HUDEP-2 (cell line): ENCODE measurements at regions not wholly inside any gene's neighbourhood (a gene's known extent, or its start where the extent isn't known, plus 50 kb on each side); places are given as distances from the start of the nearest gene placed in this dataset.
"Not testable (repeated sequence)": the region's sequence is repeated elsewhere in the genome, so short reads cannot be mapped to it uniquely, and the experiment has no call there.

Source experiments
- DNase-seq, 76 experiments: peaks; one replicate each; lab custom pipeline; 2025; ENCODE audit not compliant: unreplicated experiment in 76 of 76; lab: John Stamatoyannopoulos, UW

DNA sequence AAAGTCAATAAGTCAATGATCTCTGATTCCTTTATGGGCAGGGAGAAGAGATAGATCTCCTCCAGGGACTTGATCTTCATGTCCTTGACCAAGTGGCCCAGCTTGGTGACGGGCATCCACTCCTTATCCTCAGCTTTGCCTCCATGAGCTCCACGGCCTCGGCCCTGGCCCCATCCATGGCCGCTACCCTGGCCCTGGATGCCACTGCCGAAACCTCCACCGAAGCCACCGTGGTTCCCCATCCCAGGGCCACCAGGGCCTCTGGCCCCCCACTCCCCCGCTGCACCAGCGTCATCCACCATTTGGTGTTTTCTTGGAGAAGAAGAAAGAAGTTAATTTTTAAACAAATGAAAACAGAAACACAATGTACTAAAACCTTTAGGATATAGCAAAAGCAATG is 518.1 kb downstream of the GRXCR1 start:
- no peak for DNase-seq

GRCh38 chr4:43411226-43411625 is 518.7 kb downstream of the GRXCR1 start:
- no peak for DNase-seq

DNA sequence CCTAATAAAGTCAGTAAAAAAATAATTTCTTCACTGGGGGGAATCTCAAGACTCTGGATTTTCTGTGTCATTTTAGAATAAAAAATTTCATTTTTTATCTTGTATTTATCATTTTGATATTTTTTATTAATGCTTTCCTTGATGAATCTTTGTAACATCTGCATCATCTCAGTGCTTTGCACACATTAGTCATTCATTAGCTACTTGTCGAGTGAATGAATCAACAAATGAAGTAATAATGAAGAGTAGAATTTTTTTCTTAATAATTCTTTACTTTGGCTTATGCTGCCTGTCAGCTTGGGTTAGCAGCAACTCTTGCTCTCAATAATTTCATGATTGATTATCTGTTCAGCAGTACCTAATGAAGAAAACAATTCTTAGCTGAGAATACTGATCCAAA is 530.8 kb downstream of the GRXCR1 start:
- no peak for DNase-seq

- no peak for DNase-seq
These were observed 532.7 kb downstream of the GRXCR1 start for GRCh38 chr4:43425206-43425605.

DNA sequence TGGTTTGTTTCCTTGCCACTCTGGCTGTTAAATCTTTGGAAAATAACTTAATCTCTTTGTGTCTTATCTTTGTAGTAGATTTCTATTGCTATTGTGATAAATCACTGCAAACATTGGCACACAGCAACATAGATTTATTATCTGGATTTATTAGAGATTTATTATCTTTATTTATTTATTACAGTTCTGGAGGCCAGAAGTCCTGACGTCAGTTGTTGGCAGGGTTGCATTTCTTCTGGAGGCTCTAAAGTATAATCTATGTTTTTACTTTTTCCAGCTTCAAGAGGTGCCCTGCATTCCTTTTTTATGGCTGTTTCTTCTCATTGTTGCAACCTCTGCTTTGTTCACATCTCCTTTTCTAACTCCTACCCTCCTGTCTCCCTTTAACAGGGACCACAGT is 542.8 kb downstream of the GRXCR1 start:
- no peak for DNase-seq

- no peak for DNase-seq
These were observed 560.4 kb downstream of the GRXCR1 start for GRCh38 chr4:43452948-43453347.

DNA sequence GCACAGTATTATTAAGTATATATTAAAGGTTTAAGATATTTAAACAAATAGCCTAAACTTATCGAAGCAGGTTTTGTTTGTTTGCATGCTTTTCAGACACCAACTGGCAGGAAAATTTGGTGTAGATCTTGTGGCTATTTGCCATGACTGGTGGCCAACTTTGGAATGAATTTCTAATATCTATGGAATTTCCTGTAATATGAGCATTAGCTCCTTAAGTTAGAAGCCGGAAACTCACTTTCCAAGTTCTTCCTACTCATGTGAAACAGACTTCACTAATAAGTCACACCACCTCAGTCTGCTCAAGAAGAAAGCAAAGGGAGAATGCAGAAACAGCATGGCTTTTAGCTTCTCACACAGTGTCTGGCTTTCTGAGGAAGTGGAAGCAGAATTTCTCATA is 563.9 kb downstream of the GRXCR1 start:
- DNase-seq = no peak

GRCh38 chr4:43457866-43458265 is 565.4 kb downstream of the GRXCR1 start:
- DNase-seq = no peak

DNA sequence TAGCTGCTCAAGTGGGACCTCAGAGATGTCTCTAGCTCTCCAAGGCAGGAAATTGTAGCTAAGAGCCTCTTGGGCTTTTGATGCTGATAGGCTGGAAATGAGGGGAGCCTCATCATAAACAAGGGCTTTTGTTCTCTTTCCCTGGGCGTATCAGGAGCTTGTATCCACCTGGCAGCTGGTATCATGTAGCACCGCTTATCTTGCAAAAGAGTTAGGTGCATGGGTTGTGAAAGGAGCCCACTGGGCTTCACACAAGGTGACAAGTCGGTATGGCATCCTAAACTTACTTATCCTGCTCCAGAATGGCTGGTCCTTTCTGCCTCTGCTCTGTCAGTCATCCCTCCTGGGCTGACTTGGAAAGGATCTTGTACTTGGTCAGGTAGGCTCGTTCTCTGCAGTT is 565.8 kb downstream of the GRXCR1 start:
- DNase-seq = no peak

DNA sequence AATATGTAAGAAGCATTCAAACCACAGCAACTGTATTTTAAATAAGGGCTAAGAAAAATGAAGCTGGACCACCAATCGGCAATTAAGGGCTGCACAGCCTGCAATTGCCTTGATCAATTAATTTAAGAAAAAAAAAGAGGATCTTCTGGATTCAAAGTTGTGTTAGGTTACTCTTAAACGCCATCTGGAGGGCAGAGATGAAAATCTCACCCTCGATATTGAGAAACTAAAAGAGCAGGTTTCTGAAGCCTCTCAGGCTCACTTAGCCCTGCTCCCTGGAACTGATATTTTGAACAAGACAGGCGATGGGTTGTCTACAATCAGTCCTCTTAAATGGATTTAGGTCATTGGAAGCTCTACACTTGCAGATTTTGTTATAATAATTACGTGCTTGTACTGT is 579.4 kb downstream of the GRXCR1 start:
- DNase-seq = no peak

DNA sequence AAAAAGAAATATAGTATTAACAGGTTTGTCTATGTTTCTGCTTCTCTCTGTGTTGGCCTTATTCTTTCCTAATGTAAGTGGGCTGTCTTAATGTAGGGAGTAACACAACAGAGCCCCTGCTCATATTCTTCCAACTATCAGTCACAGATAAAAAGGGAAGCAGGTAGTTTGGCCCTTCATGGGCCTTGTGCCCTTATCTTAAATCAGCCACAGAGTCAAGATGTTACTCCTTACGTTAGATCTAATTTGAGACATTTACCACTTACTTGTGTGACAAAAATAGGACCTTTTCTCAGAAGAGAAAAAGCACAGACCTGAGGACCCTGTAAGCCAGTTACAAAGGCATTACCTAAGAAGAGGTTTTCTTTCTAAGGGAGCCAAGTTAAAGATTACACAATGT is 589.0 kb downstream of the GRXCR1 start:
- no peak for DNase-seq

GRCh38 chr4:43485196-43485595 is 592.7 kb downstream of the GRXCR1 start:
- DNase-seq = no peak

DNA sequence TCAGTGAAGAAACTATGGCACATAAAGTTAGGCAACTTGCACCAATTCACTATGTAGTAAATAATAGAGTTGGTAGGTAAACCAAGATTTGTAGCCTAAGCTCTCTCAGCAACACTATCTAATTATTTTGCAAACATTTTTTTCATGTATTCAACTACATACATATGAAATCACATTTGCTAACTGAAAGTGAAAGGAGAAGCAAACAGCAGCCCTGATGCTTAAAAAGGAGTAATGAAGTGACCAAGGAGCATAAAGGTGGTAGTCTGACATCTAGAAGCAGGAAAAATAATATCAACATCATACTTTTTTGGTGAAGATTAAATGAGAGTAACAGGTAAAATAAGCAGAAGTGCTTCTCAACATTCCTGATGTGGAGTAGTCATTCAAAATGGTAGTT is 603.7 kb downstream of the GRXCR1 start:
- DNase-seq = no peak

DNA sequence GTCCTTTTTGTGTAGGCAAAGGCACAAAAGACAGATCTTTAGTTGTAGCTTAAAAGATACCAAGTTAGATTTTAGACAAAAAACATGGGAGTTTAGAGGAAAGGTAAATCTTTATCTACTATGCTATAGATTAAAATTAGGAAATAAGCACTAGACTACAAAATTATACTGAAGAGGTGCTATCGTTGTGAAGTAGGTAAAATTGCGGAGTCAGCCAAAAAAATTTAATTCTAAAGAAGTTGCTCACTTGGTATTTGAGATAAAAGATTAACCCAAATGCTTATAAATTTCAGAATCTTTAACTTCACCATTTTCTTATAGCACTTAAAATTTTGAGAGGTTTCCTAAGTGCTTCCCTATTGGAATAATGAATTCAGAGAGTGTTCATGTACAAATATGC is 604.1 kb downstream of the GRXCR1 start:
- no peak for DNase-seq

- not testable (repeated sequence) for DNase-seq
These were observed 613.3 kb downstream of the GRXCR1 start for GRCh38 chr4:43505823-43506222.

GRCh38 chr4:43512253-43512652 is 619.7 kb downstream of the GRXCR1 start:
- no peak for DNase-seq

DNA sequence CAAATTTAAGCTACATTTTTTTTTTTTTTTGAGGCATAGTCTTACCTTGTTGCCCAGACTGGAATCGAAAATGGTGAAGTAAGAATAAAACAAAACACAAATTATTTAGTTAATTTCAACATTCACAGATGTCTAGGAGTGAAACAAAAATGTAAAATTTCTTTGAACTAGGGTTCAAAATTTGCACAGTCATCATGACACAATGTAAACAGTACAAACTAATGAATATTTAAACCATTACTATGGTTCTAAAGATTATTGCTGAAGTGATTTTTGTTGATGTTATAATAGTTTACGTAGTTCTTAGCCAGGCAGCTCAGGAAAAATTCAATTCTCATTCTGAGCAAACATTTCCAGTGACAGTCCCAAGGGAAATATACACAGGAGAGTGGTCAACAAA is 633.1 kb downstream of the GRXCR1 start:
- no peak for DNase-seq

- DNase-seq = no peak
These were observed 655.0 kb downstream of the GRXCR1 start for GRCh38 chr4:43547561-43547960.

DNA sequence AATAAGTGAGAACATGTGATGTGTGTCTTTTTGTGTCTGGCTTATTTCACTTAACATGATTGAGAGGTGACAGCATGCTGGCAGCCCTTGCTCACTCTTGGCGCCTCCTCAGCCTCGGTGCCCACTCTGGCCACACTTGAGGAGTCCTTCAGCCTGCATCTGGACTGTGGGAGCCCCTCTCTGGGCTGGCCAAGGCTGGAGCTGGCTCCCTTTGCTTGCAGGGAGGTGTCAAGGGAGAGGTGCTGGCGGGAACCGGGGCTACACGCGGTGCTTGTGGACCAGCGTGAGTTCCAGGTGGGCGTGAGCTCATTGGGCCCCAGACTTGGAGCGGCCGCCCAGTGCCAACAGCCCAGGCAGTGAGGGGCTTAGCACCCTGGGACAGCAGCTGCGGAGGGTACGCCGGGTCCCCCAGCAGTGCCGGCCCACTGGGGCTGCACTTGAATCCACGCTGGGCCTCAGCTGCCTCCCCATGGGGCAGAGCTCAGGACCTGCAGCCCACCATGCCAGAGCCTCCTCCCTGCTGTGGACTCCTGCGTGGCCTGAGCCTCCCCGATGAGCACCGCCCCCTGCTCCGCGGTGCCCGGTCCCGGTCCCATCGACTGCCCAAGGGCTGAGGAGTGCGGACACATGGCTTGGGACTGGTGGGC is 658.6 kb downstream of the GRXCR1 start:
- DNase-seq = peak in 1 of 76 experiments; percentile 0

DNA sequence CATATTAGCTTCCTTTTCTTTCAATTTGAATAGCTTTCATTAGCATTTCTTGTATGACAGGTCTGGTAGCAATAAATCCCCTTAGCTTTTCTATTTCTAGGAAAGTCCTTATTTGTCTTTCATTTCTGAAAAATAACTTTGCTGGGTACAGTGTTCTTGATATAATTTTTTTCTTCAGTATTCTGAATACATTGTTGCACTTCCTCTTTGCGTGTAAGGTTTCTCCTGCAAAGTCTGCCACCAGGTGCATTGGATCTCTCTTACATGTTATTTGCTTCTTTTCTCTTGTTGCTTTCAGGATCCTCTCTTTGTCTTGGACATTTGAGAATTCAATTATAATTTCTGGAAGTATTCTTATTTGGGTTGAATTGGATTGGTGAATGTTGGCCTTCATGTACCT is 663.7 kb downstream of the GRXCR1 start:
- no peak for DNase-seq

- DNase-seq = no peak
These were observed 667.5 kb downstream of the GRXCR1 start for GRCh38 chr4:43560047-43560446.

GRCh38 chr4:43564107-43564506 is 671.6 kb downstream of the GRXCR1 start:
- no peak for DNase-seq

GRCh38 chr4:43564591-43564990 is 672.1 kb downstream of the GRXCR1 start:
- no peak for DNase-seq
